ENCODE measurements at regions not wholly inside any gene's neighbourhood (a gene's known extent, or its start where the extent isn't known, plus 50 kb on each side); places are given as distances from the start of the nearest gene placed in this dataset.

DNA sequence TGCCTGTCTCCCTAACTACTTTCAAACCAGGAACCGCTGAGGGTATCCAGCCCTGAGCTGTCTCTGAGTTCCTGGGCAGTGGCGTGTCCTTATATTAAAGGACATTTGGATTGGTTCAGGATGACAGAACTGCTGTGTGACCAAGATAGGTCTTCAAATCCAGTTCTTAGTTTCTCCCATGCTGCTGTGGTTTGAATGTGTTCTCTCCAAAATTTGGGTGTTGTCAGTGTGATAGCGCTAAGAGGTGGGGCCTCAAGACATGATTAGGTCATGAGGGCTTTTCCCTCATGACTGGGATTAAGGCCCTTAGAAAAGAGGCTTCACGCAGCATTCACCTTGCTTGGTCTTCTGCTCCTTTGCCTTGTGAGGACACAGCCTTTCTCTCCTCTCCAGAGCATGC lies 376.5 kb upstream of the TPM1 start:
- TF ChIP-seq CTCF (IDR thresholded peaks at IDR 0.05) (no peak), POLR2A (IDR thresholded peaks at IDR 0.05) (no peak)

Measured in body of pancreas (tissue), 4 donors.